GM23248 (cell line): ENCODE measurements at regions not wholly inside any gene's neighbourhood (a gene's known extent, or its start where the extent isn't known, plus 50 kb on each side); places are given as distances from the start of the nearest gene placed in this dataset.
A peak's percentile ranks its signal among the peaks of the same experiment; 100 is the strongest.

Experiments
- DNase-seq: peaks from one replicate; pipeline ENCODE4 v3.0.0-alpha.2; 2015
- H2AFZ ChIP-seq: fragments of 200-600 bp; sonication (generic); 2 replicates; pipeline ENCODE4 v1.6.1; 2016; ENCODE audit warnings: antibody characterized with exemption
- H3F3A ChIP-seq: fragments of 200-600 bp; sonication (generic); 2 replicates; pipeline ENCODE4 v1.6.1; 2016; ENCODE audit warnings: mild to moderate bottlenecking, antibody characterized with exemption, mixed run types; ENCODE audit not compliant: insufficient read depth
- H3K27ac ChIP-seq: fragments of 200-600 bp; sonication (generic); 2 replicates; pipeline ENCODE4 v1.5.1; 2016; ENCODE audit warnings: mild to moderate bottlenecking
- H3K27me3 ChIP-seq: fragments of 200-600 bp; sonication (generic); replicated peaks from 2 replicates; pipeline ENCODE4 v1.6.1; 2016; ENCODE audit warnings: mild to moderate bottlenecking; ENCODE audit not compliant: insufficient read depth
- H3K36me3 ChIP-seq: fragments of 200-600 bp; sonication (generic); 2 replicates; pipeline ENCODE4 v1.6.1; 2016; ENCODE audit warnings: low read depth, mild to moderate bottlenecking
- H3K4me1 ChIP-seq: fragments of 200-600 bp; sonication (generic); 2 replicates; pipeline ENCODE4 v1.6.1; 2016; ENCODE audit warnings: mild to moderate bottlenecking; ENCODE audit not compliant: insufficient read depth
- H3K4me2 ChIP-seq: fragments of 200-600 bp; sonication (generic); one replicate; pipeline ENCODE4 v1.6.1; 2016; ENCODE audit warnings: mild to moderate bottlenecking; ENCODE audit not compliant: unreplicated experiment
- H3K4me3 ChIP-seq: fragments of 200-600 bp; sonication (generic); 2 replicates; pipeline ENCODE4 v1.5.1; 2016; ENCODE audit warnings: mild to moderate bottlenecking
- H3K79me2 ChIP-seq: fragments of 200-600 bp; sonication (generic); 2 replicates; pipeline ENCODE4 v1.6.1; 2016; ENCODE audit warnings: mild to moderate bottlenecking; ENCODE audit not compliant: insufficient read depth
- H3K9ac ChIP-seq: fragments of 200-600 bp; sonication (generic); 2 replicates; pipeline ENCODE4 v1.6.1; 2016; ENCODE audit warnings: mild to moderate bottlenecking
- H3K9me2 ChIP-seq: fragments of 200-600 bp; sonication (generic); 2 replicates; pipeline ENCODE4 v1.6.1; 2016; ENCODE audit warnings: mixed run types, mild to moderate bottlenecking, moderate library complexity; ENCODE audit not compliant: insufficient read depth
- H3K9me3 ChIP-seq: fragments of 200-600 bp; sonication (generic); one replicate; pipeline ENCODE4 v1.6.1; 2017; ENCODE audit warnings: low read depth
- H4K20me1 ChIP-seq: fragments of 200-600 bp; sonication (generic); 2 replicates; pipeline ENCODE4 v1.6.0; 2016; ENCODE audit not compliant: insufficient read depth
- EZH2 ChIP-seq: fragments of 200-600 bp; sonication (generic); IDR thresholded peaks from 2 replicates; pipeline ENCODE4 v1.6.1; 2018; ENCODE audit warnings: antibody characterized with exemption, mild to moderate bottlenecking; ENCODE audit not compliant: insufficient read depth, poor library complexity, severe bottlenecking
- EZH2phosphoT487 ChIP-seq: fragments of 200-600 bp; sonication (generic); IDR thresholded peaks from 2 replicates; pipeline ENCODE4 v1.6.1; 2018; ENCODE audit warnings: antibody characterized with exemption, moderate library complexity, mild to moderate bottlenecking, low read depth; ENCODE audit not compliant: insufficient read depth
- WGBS, 2 experiments: methylation state at CpG; one replicate each; pipeline ENCODE4 v1.1.6; 2015 to 2017; ENCODE audit warnings: low lambda C conversion rate in 2 of 2, low coverage in 1 of 2; ENCODE audit errors: missing lambda C conversion rate in 2 of 2; 5-methylcytosine and 5-hydroxymethylcytosine counted together
- in situ Hi-C: fragments of 300-500 bp; cut with MboI; formaldehyde crosslinking; loops from 2 replicates; pipeline ENCODE4 v1.15.0; 2020

DNA sequence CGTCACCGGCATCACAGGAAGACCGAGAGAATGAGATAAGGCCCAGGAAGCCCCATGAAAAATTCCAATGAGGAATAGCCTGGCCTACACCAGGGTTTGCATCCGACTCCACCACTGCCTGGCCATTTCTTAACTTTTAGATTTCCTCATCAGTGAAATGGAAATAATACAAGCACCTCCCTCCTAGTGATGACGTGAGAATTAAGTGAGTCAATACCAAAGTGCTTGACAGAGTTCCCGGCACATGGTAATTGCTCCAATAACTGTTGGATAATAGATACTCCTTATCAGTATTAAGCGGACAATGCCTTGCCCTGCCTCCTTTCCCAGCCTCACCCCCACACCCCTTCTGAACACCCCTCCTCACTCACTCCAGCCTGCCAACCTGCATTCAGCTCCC lies 105.4 kb downstream of the TLE3 start:
- DNase-seq, result peak; percentile 27
- WGBS, 2 experiments, result 66 to 70% methylated on average over 7 of the region's 7 CpGs
- Histone ChIP-seq H3K9me3 (no peaks in the 10 kb centered on the region), H3K4me1 (no peaks in the 10 kb centered on the region), H3F3A (no peaks in the 10 kb centered on the region), H3K79me2 (no peaks in the 10 kb centered on the region), H3K27me3 (peaks cover 45% of the 10 kb centered on the region), H2AFZ (no peak overlapping the region), H3K4me2 (no peak overlapping the region), H3K9me2 (no peaks in the 10 kb centered on the region), H3K36me3 (no peaks in the 10 kb centered on the region), H3K9ac (no peak overlapping the region), H3K4me3 (no peak overlapping the region), H3K27ac (no peak overlapping the region), H4K20me1 (no peaks in the 10 kb centered on the region)
- TF ChIP-seq EZH2 (no peak), EZH2phosphoT487 (no peak)
- in situ Hi-C loops, result no loop called here

DNA sequence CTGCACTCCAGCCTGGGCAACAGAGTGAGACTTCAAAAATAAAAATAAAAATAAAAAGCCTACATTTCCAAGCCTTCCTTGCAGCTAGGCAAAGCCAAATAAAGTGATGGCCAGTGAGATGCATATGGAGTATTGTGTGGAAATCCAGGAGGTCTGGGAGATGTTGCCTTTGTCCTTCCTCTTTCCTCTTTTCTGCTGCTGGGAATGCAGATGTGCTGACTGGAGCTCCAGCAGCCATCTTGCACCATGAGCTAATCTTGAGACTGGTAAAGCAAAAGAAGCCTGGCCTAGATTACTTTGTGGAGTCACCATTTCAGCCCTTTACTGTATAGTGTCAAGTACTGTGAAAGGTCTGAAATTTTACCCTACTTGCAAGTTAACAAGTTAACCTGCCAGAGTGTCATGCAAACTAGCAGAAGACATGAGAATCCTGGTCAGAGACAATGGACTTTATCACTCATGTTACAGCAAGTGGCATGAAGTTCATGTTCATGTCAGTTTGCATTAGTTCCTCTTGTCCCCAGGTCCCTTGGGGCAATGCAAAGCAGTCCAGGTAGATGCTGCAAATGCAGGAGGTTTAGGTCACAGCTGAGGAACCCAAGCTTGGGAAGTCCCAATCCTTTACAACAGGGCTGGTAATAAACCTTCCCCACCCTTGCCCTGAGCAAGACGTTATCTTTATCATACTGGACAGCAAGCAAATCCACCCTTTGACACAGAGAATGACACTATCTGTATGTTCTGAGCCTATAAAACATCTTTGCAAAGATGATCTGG lies 103.1 kb downstream of the TLE3 start:
- Histone ChIP-seq H2AFZ (no peak overlapping the region), H3K4me1 (no peaks in the 10 kb centered on the region), H3K79me2 (no peaks in the 10 kb centered on the region), H3K27ac (no peak overlapping the region), H3K4me2 (no peak overlapping the region), H3F3A (no peaks in the 10 kb centered on the region), H4K20me1 (no peaks in the 10 kb centered on the region), H3K9me2 (no peaks in the 10 kb centered on the region), H3K9me3 (no peaks in the 10 kb centered on the region), H3K27me3 (peaks cover 23% of the 10 kb centered on the region), H3K9ac (no peak overlapping the region), H3K36me3 (no peaks in the 10 kb centered on the region), H3K4me3 (no peak overlapping the region)
- 58 to 75% methylated on average over 1 of the region's 1 CpG for WGBS, 2 experiments
- no peak for TF ChIP-seq EZH2phosphoT487
- no peak for TF ChIP-seq EZH2
- in situ Hi-C loops, result no loop called here
- no peak for DNase-seq

DNA sequence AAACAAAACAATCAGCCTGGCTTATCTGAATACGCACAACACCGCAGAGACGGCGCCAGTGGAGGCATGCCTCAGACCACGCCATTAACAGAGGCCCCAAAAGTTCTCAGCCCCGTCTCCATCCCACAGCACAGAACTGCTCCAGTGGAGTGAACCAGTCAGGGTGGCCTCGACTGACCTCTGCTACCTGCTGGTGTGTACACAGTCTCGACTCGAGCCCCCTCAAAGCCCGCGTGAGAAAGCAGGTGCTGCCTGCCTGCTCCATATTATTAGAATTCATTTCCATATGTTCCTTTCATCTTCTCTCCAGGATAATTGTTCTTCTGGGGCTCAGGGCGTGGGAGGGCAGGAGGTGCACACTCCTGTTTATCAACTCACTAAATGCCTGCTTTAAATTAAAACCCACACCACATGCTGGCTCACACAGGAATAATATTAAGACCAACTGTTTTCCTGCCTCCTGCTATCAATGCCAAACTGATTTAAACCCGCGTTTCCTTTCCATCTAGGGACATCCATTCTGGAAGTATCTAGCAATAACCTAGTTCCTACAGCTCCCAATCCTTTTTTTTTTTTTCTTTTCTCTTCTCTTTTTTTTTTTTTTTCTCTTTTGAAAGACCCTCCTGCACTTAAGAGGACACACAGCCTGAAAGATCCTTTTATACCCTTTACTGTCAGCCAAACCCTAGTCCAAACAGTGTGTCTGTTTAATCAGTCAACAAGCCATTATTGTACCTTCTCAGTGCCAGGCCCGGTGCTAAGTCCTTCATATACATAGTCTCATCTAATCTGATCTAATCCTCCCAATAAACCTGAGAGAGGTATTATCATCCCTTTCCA lies 101.2 kb downstream of the TLE3 start:
- no peak overlapping the region for H3K4me2 ChIP-seq
- H3K27ac ChIP-seq, result no peak overlapping the region
- H2AFZ ChIP-seq, result no peak overlapping the region
- H3K79me2 ChIP-seq, result no peaks in the 10 kb centered on the region
- no peak overlapping the region for H3K9ac ChIP-seq
- H4K20me1 ChIP-seq, result no peaks in the 10 kb centered on the region
- in situ Hi-C loops, result no loop called here
- H3K9me3 ChIP-seq, result no peaks in the 10 kb centered on the region
- peaks cover 31% of the 10 kb centered on the region for H3K27me3 ChIP-seq
- no peaks in the 10 kb centered on the region for H3K4me1 ChIP-seq
- H3K36me3 ChIP-seq, result no peaks in the 10 kb centered on the region
- WGBS, 2 experiments, result 58 to 62% methylated on average over 15 of the region's 15 CpGs
- H3K9me2 ChIP-seq, result no peaks in the 10 kb centered on the region
- TF ChIP-seq EZH2, result no peak
- no peak for TF ChIP-seq EZH2phosphoT487
- DNase-seq, result no peak
- H3K4me3 ChIP-seq, result no peak overlapping the region
- no peaks in the 10 kb centered on the region for H3F3A ChIP-seq

DNA sequence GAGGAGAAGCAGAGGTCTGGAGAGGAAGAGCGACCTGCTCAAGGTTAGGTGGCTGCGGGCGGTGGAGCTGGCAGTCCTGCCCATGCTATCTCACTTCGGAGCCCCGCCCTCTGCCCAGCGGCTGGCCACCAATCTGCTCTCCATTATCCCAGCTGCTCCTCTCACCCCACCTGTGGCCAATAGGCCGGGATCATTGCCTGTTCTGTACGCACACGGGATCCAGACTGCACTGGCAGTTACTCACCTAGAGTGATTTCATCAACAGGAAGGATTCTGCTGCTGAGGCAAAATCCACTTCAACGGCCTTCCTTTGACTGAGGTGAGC lies 100.6 kb downstream of the TLE3 start:
- Histone ChIP-seq H3K4me3 (no peak overlapping the region), H4K20me1 (no peaks in the 10 kb centered on the region), H3K9me3 (no peaks in the 10 kb centered on the region), H3K36me3 (no peaks in the 10 kb centered on the region), H3K9me2 (no peaks in the 10 kb centered on the region), H3K4me1 (no peaks in the 10 kb centered on the region), H3K79me2 (no peaks in the 10 kb centered on the region), H2AFZ (no peak overlapping the region), H3K9ac (no peak overlapping the region), H3K27ac (no peak overlapping the region), H3K4me2 (no peak overlapping the region), H3K27me3 (peaks cover 35% of the 10 kb centered on the region), H3F3A (no peaks in the 10 kb centered on the region)
- no peak for DNase-seq
- 59 to 74% methylated on average over 8 to 10 of the region's 10 CpGs for WGBS, 2 experiments
- TF ChIP-seq EZH2phosphoT487, result no peak
- no peak for TF ChIP-seq EZH2
- in situ Hi-C loops, result no loop called here
